GM10248 (cell line): ENCODE measurements at regions not wholly inside any gene's neighbourhood (a gene's known extent, or its start where the extent isn't known, plus 50 kb on each side); places are given as distances from the start of the nearest gene placed in this dataset.

Experiments used
- CTCF ChIA-PET: fragments of 300-600 bp; sonication (Branson Sonifier 250); formaldehyde crosslinking; extraction: SDS; loops from one replicate; lab custom pipeline; 2021; ENCODE audit warnings: antibody characterized with exemption; lab: Yijun Ruan, JAX
- POLR2A ChIA-PET: fragments of 350-650 bp; sonication (Branson Sonifier 250); formaldehyde crosslinking; extraction: SDS; loops from one replicate; lab custom pipeline; 2020; ENCODE audit warnings: antibody characterized with exemption; lab: Yijun Ruan, JAX
- DNase-seq: peaks from one replicate; pipeline ENCODE4 v3.0.0; 2012; ENCODE audit errors: extremely low spot score
- CTCF ChIP-seq: IDR thresholded peaks from 2 replicates; pipeline ENCODE4 v1.5.1; 2012; ENCODE audit warnings: mild to moderate bottlenecking, low read depth; ENCODE audit errors: extremely low read depth, missing control alignments, control extremely low read depth

GRCh38 chr11:70546191-70546940 lies 148.0 kb downstream of the CTTN start:
- ChIA-PET CTCF (interaction anchor here (0.7 to 1.3 kb wide), 2 partner anchors 10 to 47 kb away, joined by 3 read pairs; no protein-coding TSS in a partner anchor), POLR2A (no interaction called here)
- DNase-seq, result no peak
- TF ChIP-seq CTCF, result no peak

GRCh38 chr11:70547386-70547785 lies 149.1 kb downstream of the CTTN start:
- TF ChIP-seq CTCF, result no peak
- POLR2A ChIA-PET, result no interaction called here
- no peak for DNase-seq
- CTCF ChIA-PET, result no interaction called here

- no peak for DNase-seq
- CTCF ChIA-PET, result no interaction called here
- TF ChIP-seq CTCF, result no peak
- POLR2A ChIA-PET, result no interaction called here
Observed at GRCh38 chr11:70547821-70548670, 149.7 kb downstream of the CTTN start.

GRCh38 chr11:70548976-70549375 lies 150.6 kb downstream of the CTTN start:
- POLR2A ChIA-PET, result no interaction called here
- no peak for DNase-seq

GRCh38 chr11:70549386-70549785 lies 151.1 kb downstream of the CTTN start:
- CTCF ChIA-PET, result no interaction called here
- DNase-seq, result no peak
- POLR2A ChIA-PET, result no interaction called here
- TF ChIP-seq CTCF, result no peak

More at GRCh38 chr11:70548976-70549375, 150.6 kb downstream of the CTTN start:
- CTCF ChIA-PET, result no interaction called here
- no peak for TF ChIP-seq CTCF

GRCh38 chr11:70549796-70550195 lies 151.5 kb downstream of the CTTN start:
- ChIA-PET POLR2A (no interaction called here), CTCF (no interaction called here)
- no peak for TF ChIP-seq CTCF
- DNase-seq, result no peak
